WI38 (cell line): ENCODE measurements at regions not wholly inside any gene's neighbourhood (a gene's known extent, or its start where the extent isn't known, plus 50 kb on each side); places are given as distances from the start of the nearest gene placed in this dataset.

Experiments used
- H3K4me3 ChIP-seq: 2 replicates; pipeline ENCODE4 v1.5.1; 2011; ENCODE audit warnings: low read depth, mild to moderate bottlenecking, control low read depth, low read length
- TF ChIP-seq, protein P1 (sequence below): IDR thresholded peaks from 2 replicates; pipeline ENCODE4 v1.5.1; 2012; ENCODE audit warnings: low read depth, mild to moderate bottlenecking, control low read depth, low read length

DNA sequence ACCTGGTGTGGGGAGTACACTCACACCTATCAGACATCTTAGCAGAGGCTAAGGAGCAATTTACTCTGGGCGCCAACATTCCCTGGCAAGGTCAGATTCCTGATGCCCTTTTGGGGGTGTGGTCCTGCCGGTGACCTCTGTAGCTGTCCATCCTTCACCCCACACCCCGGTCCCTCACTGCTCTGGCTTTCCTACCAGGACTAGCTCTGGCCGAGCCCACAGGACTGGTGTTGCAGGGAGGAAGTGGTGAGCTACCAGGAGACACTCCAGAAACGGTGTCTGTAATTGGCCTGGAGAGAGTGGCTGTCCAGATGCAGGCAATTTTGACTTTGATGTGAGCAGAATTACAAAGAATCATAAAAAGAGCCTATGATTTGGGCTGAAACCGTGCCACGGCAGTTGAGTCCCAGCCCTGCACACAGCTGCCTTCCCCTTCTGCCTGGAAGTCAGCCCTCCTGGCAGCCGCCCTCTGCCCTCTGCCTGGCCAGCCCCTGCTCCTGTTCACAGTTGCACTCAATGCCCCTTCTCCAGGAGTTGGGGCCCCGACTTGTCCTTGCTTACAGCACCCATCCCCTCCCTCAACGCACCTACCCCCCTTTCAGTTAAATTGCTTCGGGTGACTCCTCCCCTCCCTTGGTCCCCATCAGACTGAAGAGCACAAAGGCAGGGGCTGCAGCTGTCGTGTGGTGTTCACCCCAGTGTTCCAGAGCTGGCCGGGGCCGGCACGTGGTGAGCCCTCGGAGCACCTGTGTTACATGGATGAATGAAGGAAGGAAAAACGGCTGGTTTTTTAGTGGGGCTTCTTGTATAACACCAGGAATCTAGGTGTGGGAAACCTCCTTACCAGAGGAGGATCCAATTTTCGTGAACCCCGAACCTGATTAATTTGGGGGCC is 80.2 kb upstream of the TPM1 start:
- TF ChIP-seq, protein P1, sequence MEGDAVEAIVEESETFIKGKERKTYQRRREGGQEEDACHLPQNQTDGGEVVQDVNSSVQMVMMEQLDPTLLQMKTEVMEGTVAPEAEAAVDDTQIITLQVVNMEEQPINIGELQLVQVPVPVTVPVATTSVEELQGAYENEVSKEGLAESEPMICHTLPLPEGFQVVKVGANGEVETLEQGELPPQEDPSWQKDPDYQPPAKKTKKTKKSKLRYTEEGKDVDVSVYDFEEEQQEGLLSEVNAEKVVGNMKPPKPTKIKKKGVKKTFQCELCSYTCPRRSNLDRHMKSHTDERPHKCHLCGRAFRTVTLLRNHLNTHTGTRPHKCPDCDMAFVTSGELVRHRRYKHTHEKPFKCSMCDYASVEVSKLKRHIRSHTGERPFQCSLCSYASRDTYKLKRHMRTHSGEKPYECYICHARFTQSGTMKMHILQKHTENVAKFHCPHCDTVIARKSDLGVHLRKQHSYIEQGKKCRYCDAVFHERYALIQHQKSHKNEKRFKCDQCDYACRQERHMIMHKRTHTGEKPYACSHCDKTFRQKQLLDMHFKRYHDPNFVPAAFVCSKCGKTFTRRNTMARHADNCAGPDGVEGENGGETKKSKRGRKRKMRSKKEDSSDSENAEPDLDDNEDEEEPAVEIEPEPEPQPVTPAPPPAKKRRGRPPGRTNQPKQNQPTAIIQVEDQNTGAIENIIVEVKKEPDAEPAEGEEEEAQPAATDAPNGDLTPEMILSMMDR, result no peak

DNA sequence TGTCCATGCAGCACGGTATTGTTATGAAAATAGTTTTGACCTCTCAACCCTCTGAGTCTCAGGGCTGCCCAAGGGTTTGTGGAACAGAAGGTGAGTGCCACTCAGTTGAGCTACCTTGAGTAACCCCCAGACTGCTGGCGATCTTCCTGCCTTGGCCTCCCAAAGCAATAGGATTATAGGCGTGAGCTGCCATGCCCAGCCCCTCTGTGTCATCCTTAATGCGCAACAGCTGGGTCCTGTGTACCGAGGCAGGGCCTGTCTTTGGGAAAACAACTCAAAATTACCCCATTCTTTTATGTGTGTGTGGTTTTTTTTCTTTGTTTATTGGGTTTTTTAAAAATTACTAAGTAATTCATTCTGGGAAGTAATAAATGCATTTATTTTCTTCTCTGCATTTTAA is 78.3 kb upstream of the TPM1 start:
- no peak overlapping the region for H3K4me3 ChIP-seq
- TF ChIP-seq, protein P1, result no peak

More for the DNA sequence above, 80.2 kb upstream of the TPM1 start:
- H3K4me3 ChIP-seq, result no peak overlapping the region

DNA sequence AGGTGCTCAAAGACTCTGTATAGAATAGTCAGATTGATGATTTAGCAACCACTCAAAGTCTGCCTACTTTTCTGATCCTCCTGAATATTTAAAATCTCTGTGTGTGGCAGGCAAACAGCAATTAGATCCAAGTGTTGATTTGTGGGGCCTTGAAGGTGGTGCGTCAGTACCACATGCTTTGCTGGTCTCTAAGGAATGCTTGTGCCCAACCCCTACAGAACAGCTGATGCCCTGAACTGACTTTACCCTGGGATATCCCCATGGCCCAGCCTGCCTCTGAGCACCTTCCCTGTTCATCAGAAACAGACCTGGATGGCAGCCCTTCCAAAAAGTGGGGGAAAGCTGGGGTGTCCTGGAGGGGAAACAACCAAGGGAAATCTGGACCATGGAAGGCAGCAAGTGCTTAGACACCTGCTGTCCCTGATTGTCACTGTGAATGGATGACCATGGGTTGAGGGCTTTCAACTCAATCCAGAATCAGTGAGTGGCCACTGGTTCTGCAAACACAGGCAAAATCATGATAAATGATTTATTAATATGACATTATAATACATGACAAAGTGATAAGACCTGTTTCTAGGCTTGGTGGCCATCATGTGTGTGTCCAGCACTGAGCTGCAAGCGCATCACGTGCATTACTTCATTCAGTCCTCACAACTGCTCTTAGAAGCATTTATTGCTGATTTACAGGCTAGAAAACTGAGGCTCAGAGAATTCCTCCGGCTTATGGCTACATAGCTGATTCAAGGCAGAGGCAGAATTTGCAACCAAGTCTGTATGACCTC is 76.1 kb upstream of the TPM1 start:
- H3K4me3 ChIP-seq, result no peak overlapping the region
- TF ChIP-seq, protein P1, result no peak

DNA sequence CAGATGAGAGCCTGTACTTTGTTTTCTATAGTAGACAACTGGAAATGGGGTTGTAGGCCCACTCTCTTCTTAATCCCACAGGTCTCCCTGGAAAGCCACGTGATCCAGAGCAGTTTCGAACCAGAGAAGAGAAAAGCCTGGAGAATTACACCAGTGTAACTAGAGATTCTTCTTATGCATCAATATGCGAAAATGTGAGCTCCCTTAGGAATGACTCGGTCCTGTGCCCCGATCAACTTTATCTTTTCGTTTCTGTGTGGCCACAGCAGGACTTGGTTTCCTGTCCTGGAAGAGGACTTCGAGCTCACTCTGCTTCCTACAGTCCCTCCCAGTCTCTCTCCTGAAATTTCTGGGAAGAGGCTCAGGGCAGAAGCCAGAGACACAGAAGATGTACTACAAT is 73.8 kb upstream of the TPM1 start:
- no peak overlapping the region for H3K4me3 ChIP-seq
- TF ChIP-seq, protein P1, result no peak

DNA sequence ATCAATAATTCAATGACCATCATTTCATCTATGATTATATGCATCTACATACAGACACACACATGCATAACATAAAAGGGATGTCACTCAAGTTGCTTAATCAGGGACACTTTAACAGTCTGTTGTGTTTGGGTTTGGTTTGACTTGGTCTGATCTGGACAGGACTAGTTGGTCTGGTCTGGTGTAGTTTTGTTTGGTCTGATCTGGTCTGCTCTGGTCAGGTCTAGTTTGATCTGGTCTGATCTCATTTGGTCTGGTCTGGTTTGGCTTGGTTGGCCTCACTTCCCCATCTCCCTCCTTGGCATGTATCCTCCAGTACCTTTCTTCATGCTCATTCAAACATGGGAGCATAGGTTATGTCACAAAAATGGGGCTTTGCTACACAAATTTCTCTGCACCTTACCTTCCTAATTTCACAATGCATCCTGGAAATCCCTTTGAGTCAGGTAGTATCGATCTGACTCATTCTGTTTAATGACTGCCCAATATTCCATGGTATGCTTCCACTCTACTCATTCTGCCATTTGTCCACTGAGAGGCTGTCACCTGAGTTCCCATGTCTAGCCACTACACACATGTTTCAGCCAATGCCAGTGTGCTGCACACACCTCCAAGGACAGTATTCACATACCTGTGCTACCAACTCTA is 73.0 kb upstream of the TPM1 start:
- TF ChIP-seq, protein P1, result no peak
- H3K4me3 ChIP-seq, result no peak overlapping the region

DNA sequence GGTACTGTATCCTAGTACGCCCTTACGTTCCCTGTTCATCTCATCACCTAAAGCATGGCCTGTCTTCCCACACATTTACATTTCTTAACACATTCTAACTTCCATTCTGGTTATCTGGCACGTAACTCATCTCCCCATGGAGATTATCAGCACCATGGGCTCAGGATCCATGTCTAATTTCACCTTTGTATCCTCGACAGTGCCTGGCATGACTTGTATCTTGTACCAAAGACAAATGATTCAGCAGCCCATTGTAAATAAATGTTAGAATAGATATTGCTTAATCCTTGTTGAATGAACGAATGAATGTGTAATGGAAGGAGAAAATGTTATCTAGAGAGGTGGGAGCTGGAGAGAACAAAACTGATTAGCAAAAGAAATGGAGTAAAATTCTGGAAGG is 69.7 kb upstream of the TPM1 start:
- TF ChIP-seq, protein P1, result no peak

DNA sequence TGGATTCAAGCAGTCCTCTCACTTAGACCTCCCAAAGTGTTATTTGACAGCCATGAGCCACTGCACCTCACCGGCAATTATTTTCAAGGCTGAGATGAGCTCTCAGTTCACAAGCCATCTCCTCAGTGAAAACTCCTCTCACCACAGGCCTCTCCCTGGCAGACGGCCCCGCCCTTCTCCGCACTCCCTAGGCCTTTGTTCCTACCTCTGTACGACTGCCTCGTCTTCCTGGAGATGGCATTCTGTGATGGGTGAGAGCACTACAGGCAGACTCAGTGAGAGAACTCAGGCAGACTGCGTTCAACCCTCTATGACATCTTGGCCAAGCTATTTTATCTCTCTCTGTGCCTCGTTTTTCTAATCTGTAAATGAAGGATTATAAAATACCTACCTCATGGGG is 67.0 kb upstream of the TPM1 start:
- no peak overlapping the region for H3K4me3 ChIP-seq
- TF ChIP-seq, protein P1, result no peak

More for the DNA sequence above, 69.7 kb upstream of the TPM1 start:
- H3K4me3 ChIP-seq, result no peak overlapping the region
